GM21367 (cell line): ENCODE measurements at regions not wholly inside any gene's neighbourhood (a gene's known extent, or its start where the extent isn't known, plus 50 kb on each side); places are given as distances from the start of the nearest gene placed in this dataset.
"Not testable (repeated sequence)": the region's sequence is repeated elsewhere in the genome, so short reads cannot be mapped to it uniquely, and the experiment has no call there.

ENCODE experiments used
- ATAC-seq: cut with Tn5 transposase; IDR thresholded peaks from one replicate; pipeline ENCODE4 v1.9.1; 2021; ENCODE audit not compliant: unreplicated experiment

DNA sequence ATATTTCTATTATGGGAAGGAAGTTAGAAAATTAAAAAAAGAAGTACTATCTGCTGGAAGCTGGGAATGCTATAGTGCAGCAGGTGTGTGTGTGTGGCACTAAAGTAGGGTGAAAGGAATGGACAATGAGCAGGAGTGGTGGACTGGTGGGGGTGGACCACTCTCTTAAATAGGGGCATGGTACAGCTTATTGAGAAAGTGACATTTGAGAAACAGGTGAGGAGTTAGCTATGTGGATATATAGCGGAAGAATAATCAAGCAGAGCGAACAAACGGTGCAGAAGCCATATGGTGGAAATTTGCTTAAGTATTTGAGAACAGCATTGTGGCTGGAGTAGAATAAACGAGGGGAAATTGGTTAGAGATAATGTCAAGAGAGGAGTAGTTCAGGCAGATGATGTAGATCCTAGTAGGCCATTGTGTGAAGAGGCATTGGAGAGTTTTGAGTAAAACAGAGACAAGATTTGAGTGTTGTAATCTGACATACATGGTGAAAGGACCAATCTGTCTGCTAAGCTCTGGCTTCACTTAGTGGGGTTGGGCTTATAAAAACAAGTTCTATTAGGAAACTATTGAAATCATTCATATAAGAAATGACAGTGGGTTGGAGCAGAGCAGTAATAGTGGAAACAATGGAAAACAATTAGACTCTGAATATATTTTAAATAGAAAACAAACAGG is 149.2 kb upstream of the SYT10 start:
- no peak for ATAC-seq

DNA sequence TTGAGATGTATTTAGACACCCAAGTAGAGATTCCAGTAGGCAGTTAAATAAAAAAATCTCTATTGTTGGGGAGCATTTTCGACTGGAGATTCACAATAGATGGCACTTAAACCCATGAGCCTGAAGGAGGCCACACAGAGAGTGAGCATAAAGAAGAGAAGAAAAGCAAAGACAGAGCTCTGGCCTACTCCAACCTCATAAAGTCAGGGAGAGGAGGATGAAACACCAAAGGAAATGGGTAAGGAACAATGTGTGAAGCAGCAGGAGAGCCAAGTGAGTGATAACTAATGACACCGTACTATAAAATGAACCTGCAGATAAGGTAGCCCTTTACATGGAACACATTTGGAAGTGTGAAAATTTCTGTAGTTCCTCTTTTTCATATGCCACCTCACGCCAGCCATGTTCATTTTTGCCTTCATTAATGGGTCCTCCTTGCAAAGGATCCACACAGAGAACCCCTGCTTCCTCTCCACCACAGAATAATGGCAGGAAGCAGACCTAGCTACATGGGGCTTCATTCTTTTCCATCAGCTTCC is 150.0 kb upstream of the SYT10 start:
- no peak for ATAC-seq

DNA sequence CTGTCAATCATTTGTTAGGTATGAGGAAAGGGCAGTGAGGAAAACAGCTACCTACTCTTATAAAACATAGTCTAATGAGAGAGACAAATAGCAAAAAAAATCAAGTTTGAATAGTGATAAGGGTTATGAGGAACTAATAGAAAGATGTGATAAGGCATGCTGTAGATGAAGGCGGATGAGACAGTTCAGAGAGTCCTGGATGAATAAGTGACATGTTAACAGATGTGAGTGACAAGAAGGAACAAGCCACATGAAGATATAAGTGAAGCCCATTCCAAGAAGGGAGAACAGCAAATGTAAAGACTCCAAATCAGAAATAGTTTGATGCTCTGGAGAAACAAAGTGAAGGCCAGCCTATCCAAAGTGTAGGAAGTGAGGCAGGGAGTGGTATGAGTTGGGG is 154.1 kb upstream of the SYT10 start:
- ATAC-seq: no peak

DNA sequence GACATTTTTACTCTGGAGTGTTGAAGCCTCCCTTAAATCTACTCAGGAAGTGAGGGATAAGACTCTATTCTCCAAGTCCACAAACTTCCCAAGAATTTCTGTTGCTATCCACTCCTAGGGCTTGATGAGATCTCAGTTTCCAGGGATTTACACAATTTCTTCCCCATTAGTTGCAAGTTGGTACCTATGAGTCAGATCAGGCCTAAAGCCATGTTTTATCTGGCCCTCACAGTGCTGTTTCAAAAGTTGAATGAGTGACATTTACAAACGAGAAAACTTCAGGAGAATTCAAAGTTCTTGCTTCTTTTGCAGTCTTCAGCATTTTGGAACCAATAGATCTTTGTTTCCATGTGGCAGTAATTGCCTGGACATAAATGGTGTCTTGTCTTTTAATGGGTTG is 156.4 kb upstream of the SYT10 start:
- no peak for ATAC-seq

DNA sequence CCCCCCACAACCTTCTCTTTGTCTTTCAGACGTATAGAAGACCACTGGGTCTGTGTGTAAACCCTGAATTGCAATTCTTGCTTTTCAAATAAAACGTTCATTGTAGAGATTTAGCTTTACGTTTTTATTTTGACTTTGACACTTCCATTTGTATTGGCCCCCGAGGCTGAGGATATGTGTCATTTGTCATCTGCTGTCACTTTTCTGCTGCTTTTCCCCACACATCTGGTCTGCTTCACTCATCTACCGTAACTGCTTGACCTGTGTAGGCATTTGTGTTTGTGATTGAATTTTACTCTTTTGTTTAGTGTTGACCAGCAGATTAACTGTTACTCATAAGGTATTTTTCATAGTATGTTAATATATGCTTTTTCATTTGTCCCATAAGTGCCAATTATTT is 157.2 kb upstream of the SYT10 start:
- ATAC-seq: no peak

DNA sequence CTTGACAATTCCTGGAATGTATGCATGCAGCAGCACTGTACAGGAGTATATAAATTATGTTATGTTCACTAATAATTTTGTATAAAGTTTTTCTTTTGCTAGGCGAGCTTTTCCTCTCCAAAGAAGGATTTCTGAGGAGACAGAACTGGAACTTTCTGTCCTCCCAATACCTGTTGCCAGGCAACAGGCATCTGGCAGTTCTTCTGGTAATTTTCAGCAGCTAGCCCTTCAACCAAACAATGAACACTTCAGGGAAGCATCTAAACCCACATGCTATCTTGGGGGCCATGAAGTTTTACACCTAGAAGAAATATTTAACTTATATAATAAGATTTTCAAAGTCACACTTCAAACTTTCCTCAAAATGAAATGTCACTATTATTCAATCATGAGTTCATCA is 162.9 kb upstream of the SYT10 start:
- ATAC-seq: no peak

DNA sequence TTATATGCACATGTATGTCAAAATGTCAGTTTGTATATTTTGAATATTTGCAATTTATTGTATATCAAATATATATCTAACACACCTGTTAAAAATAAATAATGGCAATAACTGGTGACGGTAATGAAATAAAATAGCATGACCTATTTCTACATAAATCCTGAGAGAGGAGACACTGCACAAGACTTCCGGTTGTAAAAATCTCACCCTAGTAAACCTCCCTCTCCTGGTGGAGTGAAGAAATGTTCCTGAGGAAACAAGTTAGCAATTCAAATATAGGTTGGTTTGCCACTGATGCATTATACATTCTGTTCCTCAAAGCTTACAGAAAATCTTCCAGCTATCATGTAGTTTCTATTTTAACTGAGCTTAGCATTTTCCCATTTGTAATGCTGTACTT is 166.1 kb upstream of the SYT10 start:
- ATAC-seq: no peak

DNA sequence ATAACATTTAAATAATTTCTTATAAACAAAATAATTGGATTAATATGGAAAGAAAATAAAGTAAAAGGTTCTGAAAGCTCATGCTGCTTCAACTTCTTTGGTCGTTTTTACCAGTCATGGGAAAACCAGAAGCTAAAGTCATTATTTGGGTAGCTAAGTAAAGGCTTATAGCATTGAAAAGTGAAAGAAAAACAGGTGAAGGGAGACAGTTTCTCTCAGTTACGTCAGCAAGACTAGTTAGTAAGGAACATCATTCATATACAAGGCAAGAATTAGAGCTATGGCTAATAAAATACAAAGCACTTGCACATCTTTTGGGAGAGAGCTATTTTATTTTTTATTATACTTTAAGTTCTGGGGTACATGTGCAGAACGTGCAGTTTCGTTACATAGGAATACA is 170.3 kb upstream of the SYT10 start:
- no peak for ATAC-seq

DNA sequence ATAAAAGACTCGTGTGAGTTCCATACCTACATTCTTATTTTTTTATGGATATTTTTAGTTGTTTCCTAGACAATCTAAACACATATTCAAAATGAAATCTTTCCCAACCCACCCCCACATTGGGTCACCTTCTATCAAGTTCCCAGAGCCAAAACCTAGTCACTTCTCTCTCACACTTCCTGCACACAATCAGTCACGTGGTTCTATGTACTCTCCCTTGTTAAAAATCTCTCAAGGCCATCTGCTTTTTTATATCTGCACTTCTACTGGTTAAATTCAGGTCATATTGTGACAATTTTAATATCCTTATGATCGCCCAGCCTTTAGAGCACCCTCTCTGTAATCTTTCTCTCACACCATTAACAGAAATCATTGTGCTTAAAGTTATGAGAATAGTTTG is 175.0 kb upstream of the SYT10 start:
- no peak for ATAC-seq

DNA sequence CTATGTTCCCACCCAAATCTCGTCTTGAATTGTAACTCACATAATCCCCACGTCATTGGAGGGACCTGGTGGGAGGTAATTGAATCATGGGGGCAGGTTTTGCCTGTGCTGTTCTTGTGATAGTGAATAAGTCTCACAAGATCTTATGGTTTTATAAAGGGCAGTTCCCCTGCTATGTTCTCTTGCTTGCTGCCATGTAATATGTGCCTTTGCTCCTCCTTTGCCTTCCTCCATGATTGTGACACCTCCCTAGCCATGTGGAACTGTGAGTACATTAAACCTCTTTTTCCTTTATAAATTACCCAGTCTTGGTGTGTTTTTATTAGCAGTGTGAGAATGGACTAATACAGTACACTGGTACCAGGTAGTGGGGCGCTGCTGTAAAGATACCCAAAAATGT is 177.6 kb upstream of the SYT10 start:
- no peak for ATAC-seq

DNA sequence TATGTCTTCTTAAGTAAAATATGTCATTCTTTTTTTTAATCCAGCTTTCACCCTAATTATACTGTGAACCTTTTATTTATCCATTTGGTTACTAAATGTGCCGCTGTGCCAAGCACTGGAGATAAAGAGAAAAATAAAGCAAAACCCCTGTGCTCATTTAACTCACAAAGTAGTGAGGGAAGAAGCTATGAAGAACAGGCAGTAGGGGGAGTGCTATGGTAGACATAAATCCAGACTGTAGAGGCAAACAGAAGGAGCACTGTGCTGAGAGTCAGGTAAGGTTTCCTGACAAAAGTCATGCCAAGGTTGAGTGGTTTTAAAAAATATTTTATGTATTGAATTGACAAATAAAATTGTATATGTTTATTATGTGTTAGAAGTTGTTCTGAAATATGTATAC is 188.5 kb upstream of the SYT10 start:
- no peak for ATAC-seq

DNA sequence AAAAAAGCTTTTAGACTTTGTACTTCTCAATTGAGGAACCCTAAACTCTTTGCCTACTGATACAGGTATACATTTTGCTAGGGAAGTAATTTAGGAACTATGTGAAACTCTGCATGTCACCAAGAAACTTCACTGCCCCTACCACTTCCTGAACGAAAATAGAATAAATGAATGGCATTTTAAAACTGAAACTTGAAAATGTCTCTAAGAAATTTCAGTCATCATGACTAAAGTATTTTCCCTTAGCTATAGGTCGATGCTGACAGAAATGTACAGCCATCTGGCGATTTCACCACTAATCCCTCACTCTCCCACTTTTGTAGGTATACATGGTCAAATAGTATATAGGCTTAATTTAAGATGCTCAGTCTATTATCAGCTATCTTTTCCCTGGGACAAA is 194.9 kb upstream of the SYT10 start:
- ATAC-seq: no peak

DNA sequence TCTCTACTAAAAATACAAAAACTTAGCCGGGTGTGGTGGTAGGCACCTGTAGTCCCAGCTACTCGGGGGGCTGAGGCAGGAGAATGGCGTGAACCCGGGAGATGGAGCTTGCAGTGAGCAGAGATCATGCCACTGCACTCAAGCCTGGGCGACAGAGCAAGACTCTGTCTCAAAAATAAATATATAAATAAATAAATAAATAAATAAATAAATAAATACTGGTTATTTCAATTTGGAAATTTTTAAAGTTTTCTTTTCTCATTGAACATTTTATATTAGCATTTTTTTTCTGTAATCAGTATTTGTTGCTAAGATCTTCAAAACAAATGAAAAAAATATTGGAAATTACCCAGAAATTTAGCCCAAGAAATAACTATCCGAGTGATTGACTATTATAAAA is 197.3 kb upstream of the SYT10 start:
- not testable (repeated sequence) for ATAC-seq

DNA sequence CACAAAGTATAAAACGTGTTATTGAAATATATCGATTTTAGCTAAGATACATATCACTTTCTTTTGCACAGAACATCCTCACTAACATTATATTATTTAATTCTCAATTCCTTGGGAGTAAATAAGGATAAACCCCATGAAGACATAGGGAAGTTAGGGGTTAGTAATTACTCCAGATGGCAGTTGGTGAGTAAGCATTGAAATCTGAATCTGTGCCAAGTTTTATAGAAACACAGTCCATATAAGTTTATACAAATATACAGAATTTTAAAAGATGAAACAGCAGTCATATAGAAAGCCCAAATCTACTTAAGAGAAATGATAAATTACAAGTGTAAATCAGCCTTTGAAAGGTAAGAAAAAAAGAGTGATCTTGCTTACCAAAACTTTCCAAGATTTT is 200.4 kb upstream of the SYT10 start:
- no peak for ATAC-seq

DNA sequence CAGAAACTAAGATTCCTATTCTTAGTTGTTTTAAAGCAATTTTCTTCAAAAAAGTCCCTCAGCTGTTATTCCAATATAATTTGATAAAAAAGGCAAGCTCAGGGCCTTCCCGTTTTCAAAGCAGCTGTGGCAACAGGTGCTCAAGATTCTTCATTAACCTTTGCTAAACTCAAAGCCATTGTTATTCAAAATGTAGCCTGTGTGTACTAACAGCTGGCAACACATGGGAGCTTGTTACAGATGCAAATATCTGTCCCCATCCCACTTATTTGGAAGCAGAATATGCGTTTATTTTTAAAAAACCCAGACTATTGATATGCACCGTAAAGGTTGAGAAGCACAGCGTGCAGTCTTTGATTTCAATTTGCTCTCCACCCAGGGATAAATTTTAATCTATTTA is 210.4 kb upstream of the SYT10 start:
- no peak for ATAC-seq

DNA sequence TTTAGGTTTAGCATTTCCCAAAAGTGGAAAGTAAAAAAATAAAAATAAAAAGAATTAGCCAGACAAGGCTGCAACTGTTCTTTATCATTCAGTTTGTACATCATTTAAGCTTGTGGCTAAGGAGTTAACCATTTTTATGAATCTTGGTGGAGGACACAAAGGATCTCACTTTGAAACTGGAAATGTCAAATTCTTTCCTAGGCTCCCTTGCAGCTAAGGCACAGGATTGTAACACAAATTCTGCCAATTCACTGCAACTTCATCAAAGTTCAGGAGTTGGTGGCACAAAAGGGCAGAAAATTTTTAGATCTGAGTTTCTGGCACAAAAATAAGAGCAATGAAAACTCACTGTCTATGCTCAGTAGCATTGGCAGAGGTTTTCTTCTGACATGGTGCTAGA is 211.2 kb upstream of the SYT10 start:
- no peak for ATAC-seq

DNA sequence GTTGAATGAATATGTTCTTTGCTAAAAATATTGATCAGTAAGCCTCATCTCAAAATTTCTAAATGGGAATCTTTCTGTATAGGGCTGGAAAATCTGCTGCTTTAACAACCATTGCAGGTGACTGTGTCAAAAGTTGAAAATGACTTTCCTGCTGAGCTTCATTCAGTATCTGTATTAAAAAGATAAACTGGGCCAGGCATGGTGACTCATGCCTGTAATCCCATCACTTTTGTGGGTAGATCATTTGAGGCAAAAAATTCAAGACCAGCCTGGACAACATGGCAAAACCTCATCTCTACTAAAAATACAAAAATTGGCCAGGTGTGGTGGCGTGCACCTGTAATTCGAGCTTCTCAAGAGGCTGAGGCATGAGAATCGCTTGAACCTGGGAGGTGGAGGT is 213.7 kb upstream of the SYT10 start:
- ATAC-seq: no peak

DNA sequence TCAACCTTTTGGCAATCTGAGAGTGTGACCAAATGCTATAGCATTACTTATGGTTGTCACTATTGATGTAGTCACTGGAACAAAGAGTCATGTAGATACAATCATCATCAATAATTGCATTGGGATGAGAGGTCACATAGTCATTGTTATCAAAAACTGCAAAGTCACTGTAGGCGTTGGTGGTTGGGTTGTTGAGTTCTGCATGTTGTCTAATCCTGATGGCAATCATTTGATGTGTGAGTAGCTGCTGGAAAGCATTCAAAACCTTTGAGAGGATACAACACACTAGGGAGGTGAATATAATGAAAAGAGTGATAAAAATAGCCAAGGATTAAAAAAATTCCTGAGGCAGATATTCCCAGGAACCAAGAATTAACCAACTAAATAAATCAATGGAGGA is 214.7 kb upstream of the SYT10 start:
- no peak for ATAC-seq

DNA sequence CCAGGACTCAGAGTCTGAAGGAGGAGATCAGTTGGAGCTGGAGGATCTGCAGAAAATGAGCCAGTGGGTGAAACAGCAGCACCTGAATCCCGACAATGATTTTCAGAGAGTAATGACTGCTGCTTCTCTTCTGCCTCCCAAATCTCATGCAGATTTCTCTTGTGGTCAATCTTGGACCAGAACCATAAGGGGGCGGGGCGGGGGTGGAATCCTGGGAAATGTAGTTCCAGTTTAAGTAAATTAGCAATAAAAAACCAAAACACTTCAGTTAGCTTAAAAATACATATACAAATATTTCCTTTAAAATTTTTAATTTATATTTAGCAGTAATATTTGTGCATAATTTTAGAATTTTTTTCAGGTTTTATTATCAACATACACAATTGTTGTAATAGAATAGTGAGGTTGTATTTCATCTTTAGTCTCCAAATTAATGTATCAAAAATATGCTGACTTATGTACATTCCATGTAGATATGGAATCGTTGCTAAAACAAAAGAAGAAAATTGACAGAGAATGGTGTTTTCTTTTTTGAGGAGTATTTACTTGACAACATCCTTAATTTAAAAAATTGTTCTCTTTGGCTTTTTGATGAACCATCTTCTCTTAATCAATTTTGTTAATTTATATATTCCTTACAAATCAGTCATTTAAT is 223.5 kb upstream of the SYT10 start:
- ATAC-seq: no peak

DNA sequence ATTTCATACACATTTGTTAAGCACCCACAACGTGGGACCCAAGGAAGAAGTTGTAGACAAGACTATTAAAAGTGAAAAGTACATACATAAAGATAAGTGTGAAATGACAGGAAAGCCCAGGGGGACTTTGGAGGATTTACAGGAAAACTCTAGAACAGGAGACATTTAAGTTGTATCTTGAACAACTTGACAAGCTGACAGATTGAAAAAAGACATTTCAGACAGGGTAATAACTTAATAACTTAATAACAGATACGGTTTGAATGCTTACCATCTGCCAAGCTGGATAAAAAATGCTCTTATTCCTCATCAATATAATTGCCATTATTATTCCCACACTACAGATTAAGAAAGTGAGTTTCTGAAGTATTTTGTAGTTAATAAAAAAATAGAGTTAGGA is 229.7 kb upstream of the SYT10 start:
- no peak for ATAC-seq

DNA sequence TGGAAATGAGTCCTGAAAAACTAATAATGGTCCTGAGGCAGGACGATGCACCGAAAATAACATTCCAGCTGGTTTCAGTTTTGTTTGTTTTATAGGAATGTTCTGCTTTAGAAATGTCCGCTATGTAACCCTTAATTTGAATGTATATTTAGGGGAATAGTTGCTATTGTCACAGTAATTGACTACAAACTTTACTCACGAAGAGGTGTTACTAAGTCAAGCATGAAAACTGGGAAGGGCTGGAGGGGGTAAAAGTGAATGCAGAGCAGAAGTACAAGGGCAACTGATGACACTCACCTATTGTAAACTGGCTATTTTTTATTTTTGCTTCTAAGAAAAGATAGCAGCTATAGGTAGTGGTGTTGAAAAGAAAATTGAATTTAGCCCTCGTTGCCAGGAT is 230.7 kb upstream of the SYT10 start:
- ATAC-seq: no peak

DNA sequence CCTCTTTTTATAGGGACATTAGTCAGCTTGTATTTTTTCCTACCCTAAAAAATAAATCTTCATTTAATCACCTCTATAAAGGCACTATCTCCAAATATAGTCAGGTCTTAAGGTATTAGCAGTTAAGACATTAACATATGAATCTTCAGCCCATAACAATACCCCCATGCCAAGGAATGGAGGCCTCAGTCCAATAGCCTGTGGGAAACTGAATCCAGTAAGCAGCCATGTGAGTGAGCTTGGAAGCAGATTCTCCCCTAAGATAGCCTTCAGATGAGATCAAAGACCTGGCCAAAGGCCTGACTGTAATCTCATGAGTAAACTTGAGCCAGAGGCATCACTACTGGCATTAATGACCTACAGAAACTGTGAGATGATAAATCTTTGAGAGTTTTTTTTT is 232.1 kb upstream of the SYT10 start:
- no peak for ATAC-seq
